GM23248 (cell line): ENCODE measurements at regions not wholly inside any gene's neighbourhood (a gene's known extent, or its start where the extent isn't known, plus 50 kb on each side); places are given as distances from the start of the nearest gene placed in this dataset.

ENCODE experiments used
- EZH2 ChIP-seq: fragments of 200-600 bp; sonication (generic); IDR thresholded peaks from 2 replicates; pipeline ENCODE4 v1.6.1; 2018; ENCODE audit warnings: antibody characterized with exemption, mild to moderate bottlenecking; ENCODE audit not compliant: insufficient read depth, poor library complexity, severe bottlenecking
- EZH2phosphoT487 ChIP-seq: fragments of 200-600 bp; sonication (generic); IDR thresholded peaks from 2 replicates; pipeline ENCODE4 v1.6.1; 2018; ENCODE audit warnings: antibody characterized with exemption, moderate library complexity, mild to moderate bottlenecking, low read depth; ENCODE audit not compliant: insufficient read depth

DNA sequence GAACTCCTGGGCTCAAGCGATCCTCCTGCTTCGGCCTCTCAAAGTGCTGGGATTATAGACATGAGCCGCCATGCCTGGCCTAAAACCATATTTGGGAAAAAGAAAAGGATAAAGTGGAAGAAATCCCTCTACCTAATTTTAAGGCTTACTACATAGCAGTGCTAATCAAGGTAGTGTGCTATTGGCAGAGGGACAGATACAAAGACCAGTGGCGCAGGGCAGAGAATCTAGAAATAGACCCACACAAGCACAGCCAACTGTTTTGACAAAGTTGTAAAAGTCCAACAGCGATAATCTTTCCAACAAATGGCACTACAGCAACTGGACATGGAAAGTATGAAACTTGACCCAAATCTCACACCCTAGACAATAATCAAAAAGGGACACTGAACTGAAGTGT is 138.4 kb downstream of the TFCP2L1 start:
- TF ChIP-seq EZH2, result no peak
- TF ChIP-seq EZH2phosphoT487, result no peak
